HG02973 (cell line): ENCODE measurements at regions not wholly inside any gene's neighbourhood (a gene's known extent, or its start where the extent isn't known, plus 50 kb on each side); places are given as distances from the start of the nearest gene placed in this dataset.

Experiments used
- ATAC-seq: cut with Tn5 transposase; IDR thresholded peaks from one replicate; pipeline ENCODE4 v1.9.1; 2021; ENCODE audit warnings: moderate library complexity; ENCODE audit not compliant: unreplicated experiment

DNA sequence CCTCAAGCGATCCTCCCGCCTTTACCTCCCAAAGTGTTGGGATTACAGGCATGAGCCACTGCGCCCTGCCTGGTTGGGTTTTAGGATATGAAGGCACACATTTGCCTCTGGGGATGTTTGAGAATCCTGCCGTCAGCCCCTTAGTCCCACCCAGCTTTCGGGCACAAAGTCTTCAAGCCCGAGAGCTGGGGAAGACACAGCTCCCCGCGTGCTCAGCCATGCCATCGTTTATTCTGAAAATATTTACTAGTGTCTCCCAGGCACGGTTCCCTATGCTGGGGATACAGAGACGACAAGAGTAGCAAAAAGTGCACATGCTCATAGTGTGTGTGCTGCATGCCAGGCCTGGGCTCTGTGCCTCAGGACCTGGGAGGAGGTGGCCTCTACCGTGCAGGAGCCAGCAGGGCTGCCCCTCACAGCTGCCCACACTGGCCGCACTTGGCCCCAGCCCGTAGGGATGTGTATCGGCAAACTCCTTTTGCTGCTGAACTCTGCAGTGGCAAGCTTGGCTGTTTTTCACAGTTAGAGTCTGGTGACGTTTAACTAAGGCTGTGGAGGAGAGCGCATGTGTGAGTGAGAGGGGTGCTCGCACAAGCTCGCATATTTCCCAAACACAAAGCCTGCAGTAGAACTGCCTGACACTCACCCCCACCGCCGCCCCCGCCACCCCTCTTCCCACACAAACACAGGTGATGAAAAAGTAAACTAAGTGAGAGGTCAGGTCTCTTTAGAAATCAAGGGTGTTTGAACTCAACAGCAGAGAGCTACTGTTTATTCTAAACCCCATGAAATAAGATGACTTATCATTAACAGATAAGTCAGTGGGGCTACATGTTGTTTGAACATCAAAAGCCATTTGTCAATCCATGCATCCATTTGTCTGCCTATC is 266.4 kb downstream of the MRTFB start:
- no peak for ATAC-seq

DNA sequence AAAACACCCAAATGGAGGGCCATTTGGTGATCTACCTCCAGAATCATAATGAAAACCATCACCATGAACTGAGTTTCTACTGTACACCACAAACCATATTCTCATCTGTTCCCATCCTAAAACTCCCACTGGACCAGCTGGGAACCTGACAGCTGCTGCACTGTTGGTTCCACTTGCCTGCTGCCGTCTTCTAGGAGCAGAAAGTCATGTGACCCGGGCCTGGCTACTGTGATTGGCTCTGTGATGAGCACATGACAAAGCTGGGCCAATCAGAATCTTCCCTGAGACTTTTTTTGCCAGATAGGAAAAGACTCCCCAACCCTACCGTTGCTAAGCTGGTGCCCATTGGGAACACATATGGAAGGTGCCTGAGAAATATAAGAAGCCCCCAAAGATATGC is 264.2 kb downstream of the MRTFB start:
- ATAC-seq = no peak

DNA sequence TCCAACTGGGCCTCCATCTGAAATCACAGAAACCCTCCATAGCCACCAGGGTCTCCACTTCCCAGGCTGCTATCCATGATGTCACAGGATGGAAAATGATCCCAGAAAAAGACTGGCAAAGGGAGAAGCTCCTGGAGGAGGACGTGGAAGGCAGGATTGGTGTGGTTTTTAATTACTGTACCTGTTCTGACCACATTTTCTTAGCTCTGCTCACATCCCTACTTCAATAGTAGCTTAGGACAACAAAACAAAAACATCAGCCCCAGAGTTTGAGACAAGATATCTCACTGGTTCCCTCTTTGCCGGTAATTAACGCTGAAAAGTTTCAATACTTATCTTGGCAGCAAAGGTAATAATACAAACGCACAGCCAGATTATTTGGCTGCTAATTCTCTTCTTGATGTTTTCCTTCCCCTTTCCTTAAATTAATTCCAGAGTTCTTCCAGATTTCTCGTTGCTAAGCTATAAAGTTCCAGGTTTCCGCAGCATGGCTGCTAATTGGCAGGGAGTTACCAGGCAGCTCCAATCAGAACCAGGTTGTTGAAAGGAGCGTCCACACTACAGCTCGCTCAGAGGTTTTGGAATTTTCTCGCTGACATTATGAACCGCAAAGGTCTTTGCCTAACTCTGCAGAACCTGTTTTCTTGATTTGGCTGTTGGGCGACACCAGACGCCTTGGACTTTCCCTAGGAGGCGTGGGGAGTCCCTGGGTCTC is 263.4 kb downstream of the MRTFB start:
- no peak for ATAC-seq

DNA sequence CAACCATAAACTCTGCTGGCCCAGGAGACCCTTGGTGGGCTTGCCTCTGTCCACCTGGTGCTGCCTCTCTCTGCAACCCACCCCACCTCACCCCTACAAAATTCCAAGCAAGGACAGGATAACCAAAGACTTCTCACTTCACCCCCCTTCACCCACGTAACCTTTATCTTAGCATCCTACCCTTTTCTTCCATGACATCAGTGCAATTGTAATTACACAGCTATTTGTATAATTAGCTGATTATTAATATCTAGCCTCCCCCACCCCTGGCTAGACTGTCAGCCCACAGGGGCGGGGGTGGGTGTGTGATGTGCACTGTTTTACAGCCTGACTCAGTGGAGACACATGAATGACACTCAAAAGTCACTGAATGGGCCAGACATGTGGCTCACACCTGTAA is 262.2 kb downstream of the MRTFB start:
- ATAC-seq = no peak

DNA sequence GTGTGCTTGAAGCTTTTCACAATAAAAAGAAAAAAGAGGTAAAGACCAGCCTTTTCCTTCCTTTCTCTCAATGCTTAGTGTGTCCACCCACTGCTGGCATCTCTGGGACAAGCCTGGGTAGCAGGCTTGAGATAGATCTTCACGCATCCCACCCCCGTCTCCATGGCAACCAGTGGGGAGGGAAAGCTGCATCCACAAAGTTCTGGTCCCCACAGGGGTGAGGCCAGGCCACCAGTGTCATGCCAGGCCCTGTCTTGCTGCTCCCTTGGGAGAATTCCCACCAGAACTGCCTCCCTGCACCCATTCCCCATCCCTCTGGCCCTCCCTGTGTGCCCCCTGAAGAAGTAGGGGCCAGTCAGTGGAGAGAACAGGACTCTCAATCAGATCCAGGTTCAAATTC is 259.9 kb downstream of the MRTFB start:
- no peak for ATAC-seq

DNA sequence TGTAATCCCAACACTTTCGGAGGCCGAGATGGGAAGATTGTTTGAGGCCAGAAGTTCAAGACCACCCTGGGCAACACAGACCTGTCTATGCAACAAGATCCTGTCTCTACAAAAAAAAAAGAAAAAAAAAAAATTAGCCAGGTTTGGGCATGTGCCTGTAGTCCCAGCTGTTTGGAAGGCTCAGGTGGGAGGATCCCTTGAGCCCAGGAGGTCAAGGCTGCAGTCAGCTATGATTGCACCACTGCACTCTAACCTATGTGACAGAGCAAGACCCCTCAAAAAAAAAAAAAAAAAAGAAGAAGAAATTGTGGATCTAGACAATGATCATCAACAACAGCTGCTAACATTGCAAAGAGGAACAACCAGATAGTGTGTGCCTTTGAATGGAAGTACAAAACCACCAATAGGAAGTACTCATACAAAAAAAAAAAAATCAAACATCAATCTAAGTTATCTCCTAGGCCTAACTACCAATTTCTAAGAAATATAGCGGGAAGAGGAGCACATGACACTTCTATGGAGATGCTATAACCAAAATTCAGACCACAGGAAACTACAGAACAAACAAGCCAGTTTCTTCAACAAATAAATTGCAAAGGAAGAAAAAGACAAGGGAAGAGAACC is 258.7 kb downstream of the MRTFB start:
- no peak for ATAC-seq

DNA sequence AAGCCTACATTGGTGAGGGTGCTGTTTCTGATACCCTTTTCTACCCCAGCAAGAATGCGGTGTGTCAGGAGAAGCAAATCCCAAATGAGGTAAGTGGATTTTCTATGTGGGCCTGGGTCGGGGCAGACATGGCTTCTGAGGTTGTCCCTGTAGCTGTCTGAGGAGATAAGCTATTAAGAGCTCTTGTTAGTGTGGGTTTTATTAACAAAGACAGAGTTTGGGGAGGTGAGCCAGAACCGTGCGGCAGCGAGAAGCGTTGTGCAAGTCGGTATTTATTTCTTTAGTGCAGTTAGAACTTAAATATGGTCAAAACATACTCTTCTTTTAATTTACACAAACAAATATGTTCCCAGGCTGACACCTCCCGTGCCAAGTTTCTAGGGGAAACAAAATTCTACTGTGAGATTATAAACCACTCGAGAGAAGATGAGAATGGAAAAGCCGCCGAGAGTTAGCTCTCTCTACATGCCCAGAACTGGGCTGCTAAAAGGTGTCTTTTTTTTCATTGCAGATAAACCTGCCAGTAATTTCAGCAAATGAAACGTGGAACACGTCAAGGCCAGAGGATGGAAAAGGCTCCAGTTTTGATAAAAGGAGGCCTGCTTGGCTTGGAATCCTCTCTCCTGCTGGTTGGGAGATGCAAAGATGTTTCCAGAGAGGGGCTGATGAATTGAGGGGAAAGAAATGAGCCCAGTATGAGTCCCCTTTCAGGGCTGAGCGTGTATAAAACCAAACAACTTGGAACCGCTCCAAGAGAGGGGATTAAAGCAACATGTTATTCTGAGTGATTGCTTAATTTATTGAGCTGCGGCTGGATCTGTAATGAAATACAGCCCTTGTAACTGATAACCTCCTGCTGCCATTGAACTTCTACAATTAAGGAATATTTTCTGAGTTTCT is 254.6 kb downstream of the MRTFB start:
- no peak for ATAC-seq

DNA sequence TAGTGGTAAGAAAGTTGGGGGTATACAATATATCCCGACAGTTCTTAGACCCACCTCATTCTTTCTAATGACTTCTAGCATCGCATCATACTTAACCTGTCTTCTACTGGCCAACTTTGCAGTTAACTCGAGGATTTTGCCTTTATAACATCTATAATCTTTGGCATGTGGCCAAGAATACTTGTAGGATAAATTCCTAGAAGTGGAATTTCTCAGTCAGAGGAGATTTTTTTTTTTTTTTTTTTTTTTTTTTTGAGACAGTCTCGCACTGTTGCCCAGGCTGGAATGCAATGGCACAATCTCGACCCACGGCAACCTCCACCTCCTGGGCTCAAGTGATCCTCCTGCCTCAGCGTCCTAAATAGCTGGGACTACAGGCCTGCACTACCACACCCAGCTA is 253.5 kb downstream of the MRTFB start:
- ATAC-seq = no peak

DNA sequence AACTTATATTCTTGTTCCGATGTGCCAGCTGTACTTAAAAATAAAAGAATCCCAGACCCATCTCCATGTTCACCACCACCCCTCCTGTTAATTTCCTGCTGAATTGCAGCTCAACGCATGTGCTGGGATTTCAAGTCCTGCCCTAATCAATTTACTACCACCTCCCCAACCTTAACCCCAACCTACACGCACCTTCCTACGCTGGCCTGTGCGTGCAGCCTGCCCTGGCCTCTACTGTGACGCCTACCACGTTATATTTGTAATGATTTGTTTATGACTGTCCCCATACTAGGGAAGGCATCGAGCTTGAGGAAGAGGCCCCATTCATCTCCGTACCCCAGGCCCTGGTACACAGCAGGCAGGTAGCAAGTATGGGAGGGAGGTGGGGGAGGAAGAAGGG is 251.1 kb downstream of the MRTFB start:
- no peak for ATAC-seq

DNA sequence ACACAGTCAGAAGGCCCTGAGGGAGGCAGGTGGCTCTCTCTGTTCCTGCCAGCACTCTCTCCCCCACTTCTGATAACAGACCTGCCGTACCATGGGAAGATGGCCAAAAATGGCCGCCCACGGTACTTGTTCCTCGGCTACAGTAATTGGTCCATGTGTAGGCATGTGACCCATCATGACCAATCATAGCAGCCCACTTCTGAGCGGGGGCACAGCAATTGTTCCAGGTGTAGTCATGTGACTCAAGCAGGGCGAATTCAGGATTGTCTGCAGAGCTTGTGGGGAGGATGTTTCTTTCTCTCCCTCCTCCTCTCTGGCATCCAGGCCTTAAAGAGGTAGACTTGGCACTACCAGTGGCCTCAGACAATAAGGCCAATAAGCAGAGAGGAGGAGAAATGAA is 250.4 kb downstream of the MRTFB start:
- ATAC-seq = no peak

DNA sequence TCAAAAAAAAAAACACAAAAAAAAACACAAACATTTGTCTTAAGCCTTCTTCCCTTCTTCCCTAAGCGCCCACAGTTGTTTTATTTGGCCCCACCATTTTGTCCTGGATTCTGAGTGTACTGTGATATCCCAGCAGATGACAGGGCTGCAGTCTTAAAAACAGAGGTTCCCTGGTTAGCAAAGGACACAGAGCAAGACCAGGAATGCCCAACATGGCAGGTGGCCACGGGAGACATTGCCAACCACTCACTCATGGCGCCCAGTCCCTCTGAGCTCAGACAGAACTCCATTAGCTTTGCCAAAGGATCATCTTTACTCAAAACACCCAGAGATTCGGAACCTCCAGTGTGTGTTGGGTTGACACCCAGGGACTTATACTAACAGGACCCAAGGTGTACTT is 249.3 kb downstream of the MRTFB start:
- ATAC-seq = no peak
